NCI-H460 (cell line): ENCODE measurements at regions not wholly inside any gene's neighbourhood (a gene's known extent, or its start where the extent isn't known, plus 50 kb on each side); places are given as distances from the start of the nearest gene placed in this dataset.
"Not testable (repeated sequence)": the region's sequence is repeated elsewhere in the genome, so short reads cannot be mapped to it uniquely, and the experiment has no call there.

Experiments used
- DNase-seq: peaks from one replicate; pipeline ENCODE4 v3.0.0-alpha.2; 2016; ENCODE audit warnings: low read depth; ENCODE audit errors: extremely low read depth

GRCh38 chr9:38518826-38519225, 94.6 kb upstream of the IGFBPL1 start:
- DNase-seq, result no peak

GRCh38 chr9:38516273-38516672, 92.0 kb upstream of the IGFBPL1 start:
- DNase-seq, result peak; percentile 54

- DNase-seq, result not testable (repeated sequence)
Observed at GRCh38 chr9:38515055-38515454, 90.8 kb upstream of the IGFBPL1 start.

- DNase-seq, result not testable (repeated sequence)
Observed at GRCh38 chr9:38510340-38510739, 86.1 kb upstream of the IGFBPL1 start.

- no peak for DNase-seq
Observed at GRCh38 chr9:38507587-38507986, 83.3 kb upstream of the IGFBPL1 start.

- DNase-seq, result not testable (repeated sequence)
Observed at GRCh38 chr9:38500171-38500570, 75.9 kb upstream of the IGFBPL1 start.

- not testable (repeated sequence) for DNase-seq
Observed at GRCh38 chr9:38498551-38498950, 74.3 kb upstream of the IGFBPL1 start.

- DNase-seq, result no peak
Observed at GRCh38 chr9:38489057-38489456, 64.8 kb upstream of the IGFBPL1 start.

GRCh38 chr9:38488156-38488698, 64.0 kb upstream of the IGFBPL1 start:
- DNase-seq, result no peak

- not testable (repeated sequence) for DNase-seq
Observed at GRCh38 chr9:38487418-38488155, 63.3 kb upstream of the IGFBPL1 start.

GRCh38 chr9:38486837-38487236, 62.6 kb upstream of the IGFBPL1 start:
- DNase-seq, result no peak

GRCh38 chr9:38486056-38486615, 61.9 kb upstream of the IGFBPL1 start:
- no peak for DNase-seq

GRCh38 chr9:38484076-38484665, 59.9 kb upstream of the IGFBPL1 start:
- not testable (repeated sequence) for DNase-seq

- no peak for DNase-seq
Observed at GRCh38 chr9:38482918-38483592, 58.8 kb upstream of the IGFBPL1 start.

GRCh38 chr9:38478211-38478610, 54.0 kb upstream of the IGFBPL1 start:
- DNase-seq, result no peak

- DNase-seq, result not testable (repeated sequence)
Observed at GRCh38 chr9:38474476-38474875, 50.2 kb upstream of the IGFBPL1 start.
